HG03457 (cell line): ENCODE measurements at regions not wholly inside any gene's neighbourhood (a gene's known extent, or its start where the extent isn't known, plus 50 kb on each side); places are given as distances from the start of the nearest gene placed in this dataset.
"Not testable (repeated sequence)": the region's sequence is repeated elsewhere in the genome, so short reads cannot be mapped to it uniquely, and the experiment has no call there.

Source experiments
- ATAC-seq: cut with Tn5 transposase; IDR thresholded peaks from one replicate; pipeline ENCODE4 v1.9.1; 2021; ENCODE audit warnings: moderate number of reproducible peaks; ENCODE audit not compliant: unreplicated experiment

DNA sequence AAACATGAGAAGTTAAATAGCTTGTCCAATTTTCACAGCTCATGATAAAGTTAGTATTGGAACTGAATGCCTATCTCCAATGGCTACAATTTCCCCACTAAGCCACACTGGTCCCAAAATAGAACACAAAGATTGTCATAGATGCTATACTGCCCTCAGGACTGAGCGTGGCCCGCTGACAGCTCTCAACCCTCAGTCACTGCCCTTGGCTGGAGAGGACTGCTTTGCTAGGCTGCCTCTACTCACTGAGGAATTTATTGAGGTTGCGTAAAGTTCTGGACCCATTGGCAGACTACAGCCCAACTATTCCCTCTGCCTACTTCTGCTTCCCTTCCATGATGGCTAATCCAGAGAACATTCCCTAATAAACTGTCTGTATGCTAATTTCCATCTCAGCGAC, 165.5 kb upstream of the BET1 start:
- no peak for ATAC-seq

DNA sequence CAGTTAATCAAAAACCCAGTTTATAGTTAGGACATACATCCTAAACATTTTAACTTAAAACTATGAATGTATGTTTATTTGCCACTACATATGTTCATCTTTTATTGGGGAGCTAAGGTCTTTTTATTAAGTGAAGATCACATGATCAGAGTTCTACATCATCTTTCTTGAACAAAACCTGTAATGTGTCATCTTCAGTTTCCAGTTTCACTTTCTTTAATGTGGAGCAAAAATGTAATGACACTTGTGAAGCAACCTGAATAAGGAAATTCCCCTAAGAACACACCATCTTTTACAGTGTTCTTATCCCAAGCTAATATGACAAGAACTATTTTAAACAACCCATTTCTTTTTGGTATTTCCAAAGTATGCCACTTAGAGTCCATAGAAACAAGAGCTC, 166.7 kb upstream of the BET1 start:
- ATAC-seq = peak; percentile 79

GRCh38 chr7:94173436-94173835, 169.3 kb upstream of the BET1 start:
- no peak for ATAC-seq

DNA sequence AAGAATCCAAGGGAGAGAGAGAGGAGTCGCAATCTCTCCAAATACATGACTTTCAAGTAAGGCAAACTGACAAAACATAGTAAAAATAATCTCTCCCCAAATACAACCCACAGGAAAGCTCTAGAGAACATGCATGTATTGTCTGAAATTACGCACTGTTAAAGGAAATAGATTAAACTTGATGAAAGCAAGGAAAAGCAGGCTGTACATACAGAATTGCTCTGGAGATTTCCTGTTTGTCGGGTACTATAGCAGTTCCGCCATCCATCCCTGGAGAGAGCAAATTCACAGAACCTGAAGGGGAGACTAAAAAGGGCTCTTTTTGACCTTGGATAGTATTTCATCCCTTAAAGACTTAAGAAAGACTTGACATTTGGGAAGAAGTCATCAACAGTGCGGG, 170.2 kb upstream of the BET1 start:
- no peak for ATAC-seq

DNA sequence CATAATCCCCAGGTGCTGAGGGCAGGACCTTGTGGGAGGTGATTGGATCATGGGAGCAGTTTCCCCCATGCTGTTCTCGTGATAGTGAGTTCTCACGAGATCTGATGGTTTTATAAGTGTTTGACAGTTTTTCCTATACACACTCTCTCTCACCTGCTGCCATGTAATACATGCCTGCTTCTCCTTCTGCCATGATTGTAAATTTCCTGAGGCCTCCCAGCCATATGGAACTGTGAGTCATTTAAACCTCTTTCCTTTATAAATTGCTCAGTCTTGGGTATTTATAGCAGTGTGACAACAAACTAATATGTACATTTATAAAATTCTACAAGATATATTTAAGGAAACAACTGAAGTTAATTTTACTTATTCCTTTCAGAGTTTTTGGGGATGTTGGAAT, 170.8 kb upstream of the BET1 start:
- no peak for ATAC-seq

DNA sequence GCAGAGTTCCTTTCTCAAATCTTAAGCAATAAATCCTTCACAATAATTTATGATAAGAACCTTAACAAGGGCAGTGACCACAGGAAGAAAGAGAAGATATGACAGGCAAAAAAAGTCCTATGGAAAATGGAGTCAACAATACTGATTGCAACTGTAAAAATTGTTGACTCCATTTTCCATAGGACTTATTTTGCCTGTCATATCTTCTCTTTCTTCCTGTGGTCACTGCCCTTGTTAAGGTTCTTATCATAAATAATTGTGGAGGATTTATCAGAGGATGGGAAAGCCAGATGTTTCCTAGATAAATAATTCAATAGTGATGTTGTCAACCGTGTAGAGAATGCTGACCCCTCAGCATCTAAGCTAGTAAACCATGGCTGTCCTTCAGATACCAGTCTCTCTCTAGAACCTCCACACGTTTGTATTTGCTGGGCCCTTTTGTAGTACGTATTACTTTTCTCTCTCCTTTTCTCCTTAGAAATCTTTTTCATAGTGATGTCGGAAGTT, 172.6 kb upstream of the BET1 start:
- ATAC-seq = no peak

GRCh38 chr7:94177441-94177840, 173.3 kb upstream of the BET1 start:
- ATAC-seq = no peak

DNA sequence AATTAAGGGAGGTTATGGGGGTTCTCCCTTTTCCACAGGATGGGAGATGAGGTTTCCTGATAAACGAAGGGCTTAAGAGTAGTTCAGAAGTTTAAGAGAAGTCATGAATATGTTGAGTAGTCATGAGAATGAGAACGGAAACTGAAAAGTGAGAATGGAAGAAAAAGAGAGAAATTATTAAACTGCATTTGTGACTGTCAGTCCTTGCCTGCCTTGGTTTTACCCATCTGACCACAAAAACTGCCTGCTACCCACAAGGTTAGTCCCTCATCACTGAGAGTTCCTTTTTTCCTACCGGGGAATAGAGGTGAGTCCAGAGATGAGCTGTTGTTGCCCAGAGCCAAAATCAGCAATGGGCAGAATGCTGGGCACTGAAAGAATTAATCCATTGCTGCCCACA, 174.1 kb upstream of the BET1 start:
- peak; percentile 96 for ATAC-seq

GRCh38 chr7:94179466-94179865, 175.3 kb upstream of the BET1 start:
- ATAC-seq = no peak

DNA sequence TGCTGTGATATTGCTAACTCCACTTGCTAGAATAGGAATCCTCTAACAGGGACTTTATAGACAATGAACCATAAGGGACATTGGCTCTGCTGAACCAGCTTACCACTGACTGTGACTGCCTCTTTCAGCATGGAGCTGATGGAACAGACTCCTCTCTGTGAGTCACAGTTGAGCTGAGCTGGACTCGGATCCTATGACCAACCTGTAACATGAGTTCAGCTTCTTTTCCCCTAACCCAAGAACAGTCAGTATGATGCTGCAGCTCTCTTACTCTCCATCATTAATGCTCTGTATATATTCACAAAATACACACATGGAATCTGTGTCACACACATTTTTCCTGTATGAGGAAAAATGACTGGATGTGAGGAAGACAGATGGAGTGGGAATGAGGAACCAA, 177.9 kb upstream of the BET1 start:
- ATAC-seq = no peak

GRCh38 chr7:94182721-94183120, 178.6 kb upstream of the BET1 start:
- ATAC-seq = no peak

GRCh38 chr7:94183289-94183749, 179.2 kb upstream of the BET1 start:
- no peak for ATAC-seq

DNA sequence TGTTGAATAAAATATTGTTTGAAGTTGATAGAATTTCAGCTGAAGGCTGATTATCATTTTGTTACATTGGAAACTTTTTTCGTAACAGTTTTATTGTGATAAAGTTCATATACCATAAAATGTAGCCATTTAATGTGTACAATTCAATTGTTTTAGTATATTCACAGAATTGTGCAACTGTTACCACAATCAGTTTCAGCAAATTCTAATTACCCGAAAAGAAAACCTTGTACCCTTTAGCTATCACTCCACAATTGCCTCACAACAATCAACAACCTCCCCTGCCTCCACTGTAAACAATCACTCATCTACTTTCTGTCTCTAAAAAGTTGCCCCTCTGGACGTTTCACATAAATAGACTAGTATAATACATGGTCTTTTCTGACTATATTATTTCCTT, 179.7 kb upstream of the BET1 start:
- no peak for ATAC-seq

GRCh38 chr7:94188350-94188749, 184.2 kb upstream of the BET1 start:
- ATAC-seq = no peak

- ATAC-seq = no peak
Observed at GRCh38 chr7:94190599-94191061, 186.5 kb upstream of the BET1 start.

DNA sequence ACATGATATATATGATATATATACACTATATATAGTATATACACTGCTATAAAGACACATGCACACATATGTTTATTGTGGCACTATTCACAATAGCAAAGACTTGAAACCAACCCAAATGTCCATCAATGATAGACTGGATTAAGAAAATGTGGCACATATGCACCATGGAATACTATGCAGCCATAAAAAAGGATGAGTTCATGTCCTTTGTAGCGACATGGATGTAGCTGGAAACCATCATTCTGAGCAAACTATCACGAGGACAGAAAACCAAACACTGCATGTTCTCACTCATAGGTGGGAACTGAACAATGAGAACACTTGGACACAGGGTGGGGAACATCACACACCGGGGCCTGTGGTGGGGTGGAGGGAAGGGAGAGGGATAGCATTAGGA, 190.3 kb upstream of the BET1 start:
- ATAC-seq = not testable (repeated sequence)

DNA sequence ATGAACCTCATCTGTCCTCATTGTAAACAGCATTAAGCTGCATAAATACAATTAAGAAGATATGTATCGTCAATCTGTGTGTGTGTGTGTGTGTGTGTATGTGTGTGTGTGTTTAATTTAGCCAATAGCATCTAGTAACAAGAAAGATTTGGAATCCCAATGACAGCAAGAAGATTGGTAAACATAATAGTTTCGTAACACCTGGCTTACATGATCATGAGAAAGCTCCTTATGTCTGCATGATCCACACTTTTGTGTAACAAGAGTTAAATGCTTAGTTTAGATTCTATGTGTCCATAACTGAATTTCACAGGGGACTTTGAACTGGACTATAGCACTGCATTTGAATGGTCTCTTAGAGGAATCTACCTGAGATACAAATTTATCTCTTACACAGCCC, 191.0 kb upstream of the BET1 start:
- ATAC-seq = no peak

- no peak for ATAC-seq
Observed at GRCh38 chr7:94195813-94196212, 191.7 kb upstream of the BET1 start.

GRCh38 chr7:94205529-94205928, 189.2 kb upstream of the COL1A2 start:
- ATAC-seq = no peak

- ATAC-seq = no peak
Observed at GRCh38 chr7:94206295-94206694, 188.4 kb upstream of the COL1A2 start.

GRCh38 chr7:94212160-94212559, 182.5 kb upstream of the COL1A2 start:
- ATAC-seq = no peak

DNA sequence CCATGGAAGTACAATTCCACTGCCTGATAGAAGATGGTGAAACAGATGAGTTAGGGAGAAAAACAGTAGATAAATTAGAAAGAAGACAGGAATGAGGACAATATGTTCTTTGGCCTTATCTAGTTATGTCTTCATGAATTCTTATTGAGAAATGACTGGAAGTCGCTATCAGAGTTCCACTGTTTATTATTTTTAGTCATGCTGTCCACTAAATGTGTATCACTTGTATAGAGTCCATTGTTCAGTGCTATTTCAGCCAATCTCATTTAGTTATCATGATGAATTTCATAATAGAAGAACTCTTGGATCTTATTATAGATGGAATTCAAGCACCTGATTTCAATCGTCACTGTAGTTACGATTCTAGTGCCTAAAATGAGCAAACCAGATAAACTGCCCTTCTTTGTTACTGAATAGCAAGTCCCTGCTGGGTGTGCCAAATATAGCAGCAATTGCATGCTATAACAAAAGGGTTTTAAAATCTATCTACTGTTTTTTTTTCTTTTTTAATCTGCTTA, 177.7 kb upstream of the COL1A2 start:
- no peak for ATAC-seq

DNA sequence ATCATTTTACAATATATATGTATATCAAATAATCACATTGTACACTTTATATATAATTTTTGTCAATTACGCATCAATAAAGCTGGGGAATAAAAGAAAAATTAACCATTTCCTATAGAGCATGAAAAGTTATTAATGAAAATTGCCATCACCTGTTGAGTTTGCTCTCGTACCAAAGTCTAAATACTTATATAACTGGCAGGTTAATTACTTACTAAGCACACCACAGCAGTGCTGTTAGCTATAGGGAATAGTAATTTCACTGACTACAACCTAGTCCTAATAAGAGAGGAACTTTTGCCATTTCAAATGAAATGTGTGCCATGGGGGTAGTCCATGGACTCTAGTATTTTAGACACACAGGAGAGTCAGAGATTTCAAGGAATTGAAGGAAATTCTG, 176.9 kb upstream of the COL1A2 start:
- no peak for ATAC-seq
